RPMI8226 (cell line): ENCODE measurements at regions not wholly inside any gene's neighbourhood (a gene's known extent, or its start where the extent isn't known, plus 50 kb on each side); places are given as distances from the start of the nearest gene placed in this dataset.

Experiments
- DNase-seq: peaks from one replicate; pipeline ENCODE4 v3.0.0-alpha.2; 2015

DNA sequence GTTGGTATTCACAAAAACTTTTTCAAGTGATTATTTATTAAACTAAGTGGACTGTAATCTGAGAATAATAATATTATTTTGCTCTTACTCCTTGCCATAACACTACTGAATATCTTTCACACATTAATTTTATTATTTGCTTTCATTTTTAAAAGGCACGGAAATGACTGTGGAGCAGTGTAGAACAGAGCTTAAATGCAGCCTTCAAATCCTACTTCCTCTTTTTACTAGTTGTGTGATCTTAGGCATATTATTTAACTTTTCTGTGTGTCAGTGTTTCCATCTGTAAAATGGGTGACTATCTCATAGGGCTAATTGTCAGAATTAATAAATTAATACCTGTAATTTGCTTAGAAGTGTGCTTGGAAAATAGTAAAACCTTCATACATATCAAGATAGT is 55.5 kb upstream of the SLC8A1 start:
- DNase-seq = peak; percentile 43

DNA sequence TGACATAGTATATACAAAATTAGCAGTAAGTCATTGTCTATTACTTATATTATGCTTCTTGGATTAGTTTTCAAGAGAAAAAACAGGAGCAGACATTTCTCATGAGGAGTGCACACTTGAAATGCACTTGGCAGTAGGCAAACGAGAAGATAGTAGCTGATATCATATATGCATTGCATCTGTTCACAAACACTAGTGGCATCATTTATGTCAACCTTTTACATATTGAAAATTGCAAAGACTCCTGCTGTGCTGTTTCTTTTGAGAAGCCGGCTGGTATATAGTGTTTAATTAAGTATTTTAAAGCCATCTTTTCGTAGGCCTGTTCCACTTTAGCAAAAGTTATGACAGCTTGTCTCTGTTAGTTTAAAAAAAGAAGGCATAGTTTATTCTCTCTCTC is 58.4 kb upstream of the SLC8A1 start:
- no peak for DNase-seq

- DNase-seq = no peak
These were observed 59.8 kb upstream of the SLC8A1 start for GRCh38 chr2:40511661-40512213.

DNA sequence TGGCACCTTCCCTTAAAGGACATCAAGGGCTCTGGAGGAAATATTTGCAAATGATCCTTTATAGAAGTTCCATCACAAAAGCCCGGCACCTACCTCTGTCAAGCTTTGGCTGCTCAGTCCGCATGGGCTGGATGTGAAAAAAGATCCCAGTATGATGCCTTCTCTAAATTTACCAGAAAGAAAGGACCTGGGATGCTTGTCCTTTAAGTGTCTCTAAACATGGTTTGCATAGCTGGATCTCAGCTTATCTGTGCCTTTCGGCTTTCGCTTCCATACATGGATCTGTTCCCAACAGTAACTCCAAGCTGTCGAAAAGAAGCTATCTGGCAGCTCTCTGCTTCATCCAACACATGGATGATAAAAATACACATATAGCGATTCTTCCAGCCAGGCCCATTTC is 60.4 kb upstream of the SLC8A1 start:
- DNase-seq = no peak

DNA sequence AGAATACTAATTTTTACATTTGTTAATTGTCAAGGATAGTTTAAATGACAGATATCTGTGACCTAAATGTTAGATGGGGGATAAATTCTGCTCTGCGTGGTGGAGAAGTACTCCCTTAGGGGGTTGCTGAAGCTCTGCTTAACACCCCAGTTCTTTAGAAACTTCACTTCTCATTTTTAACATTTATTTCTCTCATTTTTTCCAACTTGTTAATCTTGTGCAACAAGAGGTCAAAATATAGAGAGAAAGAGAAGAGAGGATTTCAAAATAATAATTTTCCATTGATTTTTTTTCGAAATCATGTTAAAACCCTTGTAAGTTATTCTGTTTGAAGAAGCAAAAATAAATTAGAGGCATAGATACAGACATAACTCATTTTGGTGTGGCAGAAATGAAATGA is 61.3 kb upstream of the SLC8A1 start:
- no peak for DNase-seq

- no peak for DNase-seq
These were observed 64.7 kb upstream of the SLC8A1 start for GRCh38 chr2:40516604-40517003.

DNA sequence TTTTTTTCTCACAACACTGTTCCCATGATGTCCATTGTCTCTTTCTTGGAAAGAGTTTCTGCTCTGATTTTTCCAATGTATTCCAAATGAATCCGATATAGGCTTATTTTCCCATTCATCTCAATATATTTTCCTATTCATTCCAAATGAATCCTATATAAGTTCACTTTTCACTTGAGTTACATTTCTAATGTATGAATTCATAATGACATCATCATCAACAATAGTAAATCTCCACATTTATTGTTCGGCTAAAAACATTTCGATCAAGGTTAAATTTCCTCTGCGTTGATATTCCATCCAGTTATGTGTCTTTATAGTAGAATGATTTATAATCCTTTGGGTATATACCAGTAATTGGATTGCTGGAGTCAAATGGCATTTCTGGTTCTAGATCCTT is 76.7 kb upstream of the SLC8A1 start:
- no peak for DNase-seq

GRCh38 chr2:40531359-40531758 is 79.5 kb upstream of the SLC8A1 start:
- DNase-seq = no peak

DNA sequence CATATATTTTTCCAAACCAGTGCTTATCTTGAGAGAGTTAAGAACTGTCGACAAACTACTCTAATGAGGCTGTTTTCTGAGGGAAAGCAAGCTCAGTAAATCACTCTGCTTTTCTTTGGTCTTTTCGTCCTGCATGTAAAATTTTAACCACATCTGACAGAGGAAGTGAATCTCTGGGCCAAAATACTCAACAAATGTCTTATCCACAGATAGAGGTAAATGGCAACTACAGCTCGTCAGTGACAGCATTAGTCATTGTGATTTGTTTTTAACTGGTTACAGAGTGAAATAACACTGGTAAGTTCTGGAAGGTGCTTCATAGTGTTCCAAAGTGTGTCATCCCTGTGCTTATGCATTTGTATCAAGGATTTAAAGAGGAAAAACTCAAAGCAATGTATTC is 82.6 kb upstream of the SLC8A1 start:
- DNase-seq = no peak

GRCh38 chr2:40535972-40536371 is 84.1 kb upstream of the SLC8A1 start:
- DNase-seq = no peak

DNA sequence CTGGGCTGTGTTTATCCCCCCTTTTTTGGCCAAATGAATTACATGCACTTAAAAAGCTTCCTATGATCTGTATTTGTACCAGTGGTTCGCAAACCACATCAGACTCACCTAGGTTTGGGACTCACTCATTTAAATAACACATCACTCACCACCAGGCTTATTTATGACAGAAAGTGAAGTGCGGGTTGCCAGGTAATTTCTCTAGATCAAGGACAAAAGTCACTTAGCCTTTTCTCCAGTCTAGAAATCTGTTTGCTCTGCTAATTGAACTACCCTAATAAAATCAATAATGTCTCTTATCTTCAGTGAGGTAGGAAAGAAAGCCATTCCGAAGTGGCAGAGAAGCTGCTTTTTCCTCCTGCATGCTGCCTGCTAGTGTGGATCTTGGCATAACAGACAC is 88.1 kb upstream of the SLC8A1 start:
- no peak for DNase-seq

DNA sequence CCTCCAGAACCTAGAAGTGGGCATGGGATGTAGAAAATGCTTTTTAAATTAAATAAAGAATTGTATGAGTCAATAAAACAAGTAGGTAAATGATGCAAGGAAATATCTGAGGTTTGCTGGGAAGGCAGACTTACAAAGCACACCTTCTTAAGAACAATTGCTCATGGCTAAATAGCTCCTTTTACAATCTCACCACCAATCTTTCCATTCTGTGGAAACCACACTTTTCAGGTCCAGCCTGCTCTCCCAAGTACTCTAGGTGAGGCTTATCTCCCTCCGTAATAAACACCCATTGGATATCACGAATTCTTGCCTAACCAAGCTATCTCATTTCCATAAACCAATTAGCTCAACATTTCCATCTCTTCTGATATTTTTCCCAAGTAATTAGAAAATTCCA is 91.5 kb upstream of the SLC8A1 start:
- no peak for DNase-seq

- DNase-seq = no peak
These were observed 92.2 kb upstream of the SLC8A1 start for GRCh38 chr2:40544072-40544471.

GRCh38 chr2:40545645-40546044 is 93.8 kb upstream of the SLC8A1 start:
- no peak for DNase-seq

DNA sequence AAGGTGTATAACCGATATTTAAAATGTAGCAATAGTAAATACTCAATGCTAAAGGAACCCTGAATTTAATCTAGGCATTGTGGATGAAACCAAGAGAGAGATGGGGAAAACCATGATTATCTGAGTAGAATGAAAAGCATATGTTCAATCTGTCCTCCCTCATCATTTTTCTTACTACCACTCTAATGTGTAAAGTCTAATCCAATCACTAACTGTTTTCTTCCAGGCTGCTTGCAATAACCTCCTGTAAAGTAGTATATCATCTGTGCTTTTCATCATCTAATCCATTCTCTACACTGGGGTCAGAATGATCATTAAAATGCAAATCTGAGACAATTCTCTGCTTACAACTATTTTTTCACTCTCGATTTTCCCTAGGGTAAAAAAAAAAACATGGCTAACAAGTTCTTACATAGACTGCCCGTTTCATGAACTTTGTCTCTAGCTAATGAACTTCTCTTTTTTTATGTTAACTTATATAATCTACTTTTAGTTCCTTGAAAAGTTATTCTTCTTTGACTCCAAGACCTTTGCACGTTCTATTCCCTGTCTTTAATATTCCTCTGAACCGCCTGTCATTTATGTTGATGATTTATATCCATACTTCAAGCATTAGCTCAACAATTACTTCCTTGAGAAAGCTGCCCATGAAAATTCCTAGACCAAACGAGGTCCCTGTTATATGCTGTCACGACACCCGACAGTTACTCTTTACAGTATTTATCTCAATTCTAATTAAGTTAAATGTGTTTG is 94.7 kb upstream of the SLC8A1 start:
- no peak for DNase-seq

GRCh38 chr2:40548521-40548920 is 96.6 kb upstream of the SLC8A1 start:
- no peak for DNase-seq

GRCh38 chr2:40550085-40550484 is 98.2 kb upstream of the SLC8A1 start:
- DNase-seq = no peak

- DNase-seq = no peak
These were observed 99.2 kb upstream of the SLC8A1 start for GRCh38 chr2:40551081-40551480.

DNA sequence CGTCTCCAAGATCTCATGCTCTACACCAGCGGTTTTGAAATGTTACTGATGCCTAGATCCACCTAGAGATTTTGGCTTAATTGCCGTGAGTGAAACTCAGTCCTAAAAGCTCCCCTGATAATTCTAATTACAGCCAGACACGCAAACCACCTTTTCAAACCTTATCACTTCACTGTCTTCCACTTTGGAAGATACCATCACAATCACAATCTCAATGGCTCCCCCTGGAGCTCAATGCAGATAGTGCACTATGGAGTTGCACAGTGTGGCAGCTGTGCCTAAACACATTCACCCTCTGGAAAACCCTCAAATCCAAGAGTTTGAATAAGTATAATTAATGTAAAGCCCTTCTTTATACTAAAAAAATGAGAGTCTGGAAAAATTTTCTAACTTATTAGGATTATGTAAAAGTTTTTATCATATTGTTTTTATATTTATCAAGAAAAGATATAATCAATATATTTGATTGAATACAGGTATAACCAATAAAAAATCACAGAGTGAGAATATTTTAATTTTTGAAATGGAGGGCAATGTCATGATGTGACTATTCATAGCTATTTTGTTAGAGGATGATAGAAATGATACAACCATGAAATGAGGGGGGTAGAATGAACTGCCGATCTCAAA is 102.9 kb upstream of the SLC8A1 start:
- peak; percentile 71 for DNase-seq

DNA sequence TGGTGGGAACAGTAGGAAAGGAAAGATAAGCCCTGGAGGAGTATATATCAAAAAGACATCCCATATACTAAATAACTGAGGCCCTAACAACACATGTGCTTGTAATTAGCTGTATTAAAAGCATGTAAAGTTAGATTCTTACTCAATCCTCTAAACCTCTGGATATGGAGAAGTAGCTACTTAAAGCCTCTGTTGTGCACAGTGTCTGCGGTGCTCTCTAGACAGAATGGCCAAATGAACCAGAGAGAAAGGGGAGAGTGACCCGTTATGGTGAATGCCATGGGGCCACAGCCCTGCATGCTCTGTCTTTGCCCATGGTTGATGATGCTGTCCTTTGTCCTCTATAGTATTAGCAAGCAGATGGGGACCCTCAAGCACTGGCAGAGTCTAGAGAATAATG is 104.4 kb upstream of the SLC8A1 start:
- DNase-seq = no peak

GRCh38 chr2:40556739-40557138 is 104.8 kb upstream of the SLC8A1 start:
- no peak for DNase-seq

- no peak for DNase-seq
These were observed 106.9 kb upstream of the SLC8A1 start for GRCh38 chr2:40558761-40559160.

GRCh38 chr2:40559175-40559574 is 107.3 kb upstream of the SLC8A1 start:
- DNase-seq = no peak

DNA sequence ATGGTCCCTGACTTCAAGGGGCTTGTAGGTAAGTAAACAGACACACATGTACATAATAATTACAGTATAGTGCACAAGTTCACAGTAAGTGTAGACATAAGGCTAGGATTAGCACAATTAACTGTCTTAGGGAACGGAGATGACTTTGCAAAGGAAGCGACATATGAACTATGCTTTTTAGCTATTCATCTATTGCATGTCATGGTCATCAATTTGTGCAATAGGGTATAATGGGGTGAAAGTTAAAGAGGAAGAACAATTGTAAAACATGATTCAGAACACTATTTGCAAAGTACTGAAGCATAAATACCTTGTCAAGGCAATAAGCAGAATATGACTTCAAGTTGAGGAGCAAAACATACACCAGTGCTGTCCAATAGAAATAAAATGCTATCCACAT is 112.3 kb upstream of the SLC8A1 start:
- no peak for DNase-seq

DNA sequence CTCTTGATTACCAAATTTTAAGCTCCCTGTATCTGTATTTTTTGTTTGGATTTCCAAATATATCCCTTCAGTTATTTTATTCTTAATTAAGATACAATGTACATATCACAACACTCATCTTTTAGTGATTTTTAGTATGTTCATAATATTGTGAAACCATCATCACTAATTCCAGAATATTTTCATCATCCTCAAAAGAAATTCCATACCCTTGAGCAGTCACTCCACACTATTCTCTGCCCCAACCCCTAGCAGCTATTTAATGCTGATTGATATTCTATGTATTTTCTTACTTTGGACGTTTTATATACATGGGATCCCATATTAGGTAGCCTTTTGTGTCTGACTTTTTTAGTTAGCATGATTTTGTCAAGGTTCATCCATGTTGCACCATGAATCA is 127.4 kb upstream of the SLC8A1 start:
- no peak for DNase-seq
